Subcutaneous abdominal adipose tissue (tissue), 5 donors: ENCODE measurements at regions not wholly inside any gene's neighbourhood (a gene's known extent, or its start where the extent isn't known, plus 50 kb on each side); places are given as distances from the start of the nearest gene placed in this dataset.

Source experiments
- H3K27ac ChIP-seq: one replicate; pipeline ENCODE4 v1.7.0; 2013; ENCODE audit warnings: low read depth, mild to moderate bottlenecking, inconsistent platforms, low read length, moderate library complexity
- H3K27me3 ChIP-seq, 5 donors: one replicate each; pipeline ENCODE4 v1.7.0; 2013; ENCODE audit warnings: low read length in 5 of 5, inconsistent platforms in 1 of 5; ENCODE audit not compliant: control insufficient read depth in 5 of 5, insufficient read depth in 4 of 5
- H3K36me3 ChIP-seq, 5 donors: one replicate each; pipeline ENCODE4 v1.7.0; 2013; ENCODE audit warnings: low read length in 5 of 5; ENCODE audit not compliant: control insufficient read depth in 5 of 5, insufficient read depth in 5 of 5
- H3K4me1 ChIP-seq, 5 donors: one replicate each; pipeline ENCODE4 v1.7.0; 2013; ENCODE audit warnings: low read length in 5 of 5, mild to moderate bottlenecking in 3 of 5, moderate library complexity in 1 of 5; ENCODE audit not compliant: control insufficient read depth in 5 of 5, insufficient read depth in 5 of 5
- H3K4me3 ChIP-seq, 5 donors: one replicate each; pipeline ENCODE4 v1.7.0; 2013; ENCODE audit warnings: low read length in 5 of 5, low read depth in 1 of 5
- H3K9ac ChIP-seq, 5 donors: one replicate each; pipeline ENCODE4 v1.7.0; 2013; ENCODE audit warnings: low read length in 5 of 5, mild to moderate bottlenecking in 4 of 5, moderate library complexity in 3 of 5
- H3K9me3 ChIP-seq, 5 donors: one replicate each; pipeline ENCODE4 v1.7.0; 2013; ENCODE audit warnings: low read length in 5 of 5; ENCODE audit not compliant: control insufficient read depth in 5 of 5
- donor health status: healthy.
- donor health status: healthy.
- donor health status: healthy.
- donor health status: healthy.
- donor health status: healthy.

- Histone ChIP-seq H3K27me3 (no peaks in the 10 kb centered on the region), H3K4me1 (no peaks in the 10 kb centered on the region), H3K9ac (no peak overlapping the region), H3K4me3 (no peak overlapping the region), H3K36me3 (no peaks in the 10 kb centered on the region), H3K9me3 (no peaks in the 10 kb centered on the region), H3K27ac (no peak overlapping the region)
These were observed 389.5 kb upstream of the RASGRP1 start for GRCh38 chr15:38954090-38954489.

DNA sequence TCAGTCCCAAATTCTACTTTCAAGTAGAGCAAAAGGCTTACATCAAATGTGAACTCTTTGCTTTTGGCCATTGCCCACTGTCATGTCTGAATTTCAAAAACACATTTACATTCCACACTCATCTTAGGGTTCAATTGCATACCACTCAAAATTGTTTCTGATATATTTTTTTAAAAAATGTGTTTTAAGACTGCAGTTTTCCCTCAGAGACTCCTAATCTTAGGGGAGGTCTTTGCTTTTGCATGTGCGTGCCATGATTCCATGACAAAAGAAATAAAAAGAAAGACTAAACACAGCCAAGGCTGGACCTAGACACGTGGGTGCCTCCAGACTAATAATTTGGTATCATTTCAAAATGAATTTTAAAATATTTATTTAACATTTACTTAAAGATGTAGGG is 396.8 kb upstream of the RASGRP1 start:
- H3K27me3 ChIP-seq = no peaks in the 10 kb centered on the region
- H3K9me3 ChIP-seq = no peaks in the 10 kb centered on the region

GRCh38 chr15:38961931-38962330 is 397.3 kb upstream of the RASGRP1 start:
- Histone ChIP-seq H3K36me3 (no peaks in the 10 kb centered on the region), H3K27me3 (no peaks in the 10 kb centered on the region), H3K27ac (no peak overlapping the region), H3K4me3 (no peak overlapping the region), H3K9me3 (no peaks in the 10 kb centered on the region), H3K9ac (no peak overlapping the region), H3K4me1 (no peaks in the 10 kb centered on the region)

More for the DNA sequence above, 396.8 kb upstream of the RASGRP1 start:
- Histone ChIP-seq H3K9ac (no peak overlapping the region), H3K27ac (no peak overlapping the region), H3K4me3 (no peak overlapping the region), H3K4me1 (no peaks in the 10 kb centered on the region), H3K36me3 (no peaks in the 10 kb centered on the region)

- Histone ChIP-seq H3K27ac (no peak overlapping the region), H3K4me3 (no peak overlapping the region), H3K9ac (no peak overlapping the region), H3K4me1 (no peaks in the 10 kb centered on the region), H3K9me3 (peaks cover 0 to 7% (median 2%) of the 10 kb centered on the region in 5 donors), H3K36me3 (no peaks in the 10 kb centered on the region), H3K27me3 (no peaks in the 10 kb centered on the region)
These were observed 408.2 kb upstream of the RASGRP1 start for GRCh38 chr15:38972831-38973230.

- Histone ChIP-seq H3K27ac (no peak overlapping the region), H3K4me1 (no peaks in the 10 kb centered on the region), H3K9me3 (peaks cover 0 to 12% (median 4%) of the 10 kb centered on the region in 5 donors), H3K27me3 (no peaks in the 10 kb centered on the region), H3K9ac (no peak overlapping the region), H3K36me3 (no peaks in the 10 kb centered on the region), H3K4me3 (no peak overlapping the region)
These were observed 410.8 kb upstream of the RASGRP1 start for GRCh38 chr15:38975282-38975990.

DNA sequence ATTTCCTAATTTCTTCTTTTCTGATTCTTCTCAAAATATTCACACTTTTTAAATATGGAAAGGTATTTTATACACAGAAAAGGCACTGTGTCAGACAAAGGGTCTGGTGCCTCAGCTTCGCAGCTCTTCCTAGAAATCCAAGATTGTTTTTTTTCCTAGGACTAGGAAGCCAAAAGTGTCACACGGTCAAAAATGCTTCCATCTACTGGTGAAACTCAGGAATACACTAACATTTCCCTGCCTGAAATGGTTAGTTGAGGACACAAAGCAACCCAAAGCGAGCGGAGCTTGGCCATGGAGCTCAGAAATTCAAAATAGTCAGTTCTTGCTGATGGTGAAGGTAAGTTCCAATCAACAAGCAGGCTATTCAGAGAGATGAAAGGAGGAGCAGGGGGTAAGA is 426.5 kb upstream of the RASGRP1 start:
- no peaks in the 10 kb centered on the region for H3K9me3 ChIP-seq
- H3K36me3 ChIP-seq = no peaks in the 10 kb centered on the region
- H3K4me3 ChIP-seq = no peak overlapping the region
- peaks cover 0 to 6% (median 2%) of the 10 kb centered on the region in 5 donors for H3K4me1 ChIP-seq
- no peak overlapping the region for H3K9ac ChIP-seq
- H3K27me3 ChIP-seq = no peaks in the 10 kb centered on the region
- no peak overlapping the region for H3K27ac ChIP-seq

DNA sequence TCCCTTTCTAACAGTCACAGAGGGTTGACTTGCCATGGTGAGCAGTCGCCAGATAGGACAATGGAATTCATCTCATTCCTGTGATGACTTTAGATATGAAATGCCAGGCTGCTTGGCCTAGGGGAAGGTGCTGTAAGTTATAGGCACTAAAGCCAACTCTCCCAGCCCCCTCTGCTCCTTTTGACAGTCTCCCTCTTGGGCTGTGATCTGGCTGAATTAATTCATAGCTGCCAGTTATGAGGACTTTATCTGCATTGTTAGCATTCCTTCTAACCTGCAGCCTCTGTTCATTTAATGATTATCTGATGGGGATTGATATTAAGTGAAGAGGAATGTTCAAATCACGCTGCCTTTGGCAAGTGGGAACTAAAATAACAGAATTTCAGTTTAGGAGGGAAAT is 427.1 kb upstream of the RASGRP1 start:
- Histone ChIP-seq H3K4me1 (peaks cover 0 to 12% (median 4%) of the 10 kb centered on the region in 5 donors), H3K9ac (no peak overlapping the region), H3K9me3 (no peaks in the 10 kb centered on the region), H3K4me3 (no peak overlapping the region), H3K27me3 (no peaks in the 10 kb centered on the region), H3K36me3 (no peaks in the 10 kb centered on the region), H3K27ac (no peak overlapping the region)

DNA sequence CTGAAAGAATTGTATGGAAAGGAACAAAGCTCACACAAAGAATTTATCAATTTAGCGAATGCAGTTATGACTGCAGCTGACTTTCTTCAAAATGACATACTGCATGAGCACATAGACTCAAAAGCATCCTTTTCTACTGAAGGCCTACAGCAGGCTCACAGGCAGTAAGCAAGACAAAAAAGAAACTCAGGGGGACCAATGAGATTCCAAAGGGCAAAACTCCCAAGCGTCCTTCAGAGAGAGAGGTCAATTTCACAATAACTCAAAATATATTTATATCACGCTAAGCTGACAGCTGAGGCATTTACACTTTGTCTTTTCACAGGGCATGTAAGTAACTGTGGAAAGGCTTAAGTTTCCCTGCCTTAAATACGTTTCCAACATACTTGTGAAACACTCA is 427.9 kb upstream of the RASGRP1 start:
- Histone ChIP-seq H3K27me3 (no peaks in the 10 kb centered on the region), H3K36me3 (no peaks in the 10 kb centered on the region), H3K9ac (no peak overlapping the region), H3K27ac (no peak overlapping the region), H3K4me1 (peaks cover 0 to 12% (median 4%) of the 10 kb centered on the region in 5 donors), H3K4me3 (no peak overlapping the region), H3K9me3 (no peaks in the 10 kb centered on the region)

- Histone ChIP-seq H3K4me1 (peaks cover 0 to 12% (median 4%) of the 10 kb centered on the region in 5 donors), H3K4me3 (no peak overlapping the region), H3K9ac (no peak overlapping the region), H3K9me3 (no peaks in the 10 kb centered on the region), H3K27me3 (no peaks in the 10 kb centered on the region), H3K27ac (no peak overlapping the region), H3K36me3 (no peaks in the 10 kb centered on the region)
These were observed 428.3 kb upstream of the RASGRP1 start for GRCh38 chr15:38992930-38993329.

DNA sequence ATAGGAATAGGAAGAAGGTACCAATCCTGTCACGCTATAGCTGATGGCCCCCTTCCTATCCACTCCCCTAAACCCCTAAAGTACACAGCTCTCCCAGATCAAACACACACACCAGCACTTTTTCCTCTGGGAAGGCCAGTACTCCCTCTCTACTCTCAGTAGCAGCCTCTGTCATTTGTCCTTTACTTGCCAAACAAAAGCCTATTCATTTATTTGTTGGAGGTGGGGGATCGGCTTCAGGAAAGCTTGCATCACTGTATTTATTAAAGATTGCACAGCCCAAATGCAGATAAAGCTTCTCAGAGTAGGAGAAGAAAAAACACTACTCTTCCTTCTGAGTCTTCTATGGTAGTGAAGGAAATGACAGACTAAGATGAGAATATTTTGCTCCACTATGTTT is 429.7 kb upstream of the RASGRP1 start:
- no peak overlapping the region for H3K4me3 ChIP-seq
- H3K9ac ChIP-seq = no peak overlapping the region
- no peaks in the 10 kb centered on the region for H3K9me3 ChIP-seq
- H3K27me3 ChIP-seq = no peaks in the 10 kb centered on the region
- H3K36me3 ChIP-seq = no peaks in the 10 kb centered on the region
- H3K4me1 ChIP-seq = peaks cover 0 to 12% (median 4%) of the 10 kb centered on the region in 5 donors
- no peak overlapping the region for H3K27ac ChIP-seq
